Hematopoietic multipotent progenitor cell treated with erythropoietin and hydrocortisone succinate and interleukin-3 and kit ligand, for 6 days (in vitro differentiated cells): ENCODE measurements at regions not wholly inside any gene's neighbourhood (a gene's known extent, or its start where the extent isn't known, plus 50 kb on each side); places are given as distances from the start of the nearest gene placed in this dataset.
A peak's percentile ranks its signal among the peaks of the same experiment; 100 is the strongest.

ENCODE experiments used
- DNase-seq: peaks from one replicate; pipeline ENCODE4 v3.0.0-alpha.2; 2015

DNA sequence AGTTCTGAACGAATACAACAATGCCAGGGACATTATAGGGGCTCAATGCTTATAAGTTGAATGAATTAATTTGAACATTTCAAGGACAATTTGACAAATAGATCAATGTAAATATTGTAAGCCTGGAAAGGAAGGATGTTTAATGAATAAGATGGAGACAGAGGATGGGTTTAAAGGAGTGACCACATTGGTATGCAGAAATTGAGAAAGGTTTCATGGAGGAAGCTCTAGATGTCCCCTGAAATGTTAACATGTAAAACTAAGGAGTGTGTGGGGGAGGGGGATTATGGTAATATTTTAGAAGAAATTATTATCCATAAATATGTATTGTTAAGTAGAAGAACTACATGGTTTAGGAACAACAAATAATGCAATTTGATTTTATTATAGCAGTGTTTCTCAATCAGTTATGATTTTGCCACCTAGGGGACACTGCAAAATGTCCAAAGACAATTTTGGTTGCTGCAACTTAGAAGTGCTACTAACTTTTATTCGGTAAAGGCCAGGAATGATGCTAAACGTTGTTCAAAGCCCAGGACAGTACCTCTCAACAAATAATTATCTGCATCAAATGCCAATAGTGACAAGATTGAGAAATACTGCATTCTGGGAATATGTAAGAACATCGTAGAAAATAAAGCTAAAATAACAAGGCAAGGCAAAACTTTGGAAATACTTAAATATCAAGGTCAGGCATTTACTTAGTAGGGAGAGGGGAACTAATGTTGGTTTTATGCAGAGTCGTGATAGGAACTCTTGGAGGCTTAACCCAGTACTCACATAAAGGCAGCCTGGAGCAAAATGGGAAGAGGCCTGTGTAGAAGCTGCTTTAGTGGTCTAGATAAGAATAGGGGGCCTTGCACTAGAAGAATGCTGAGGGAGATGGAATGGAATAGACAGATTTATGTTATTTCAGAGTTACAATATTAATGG lies 686.9 kb upstream of the CITED2 start:
- DNase-seq: no peak

GRCh38 chr6:140059947-140060346 lies 685.5 kb upstream of the CITED2 start:
- DNase-seq: no peak

DNA sequence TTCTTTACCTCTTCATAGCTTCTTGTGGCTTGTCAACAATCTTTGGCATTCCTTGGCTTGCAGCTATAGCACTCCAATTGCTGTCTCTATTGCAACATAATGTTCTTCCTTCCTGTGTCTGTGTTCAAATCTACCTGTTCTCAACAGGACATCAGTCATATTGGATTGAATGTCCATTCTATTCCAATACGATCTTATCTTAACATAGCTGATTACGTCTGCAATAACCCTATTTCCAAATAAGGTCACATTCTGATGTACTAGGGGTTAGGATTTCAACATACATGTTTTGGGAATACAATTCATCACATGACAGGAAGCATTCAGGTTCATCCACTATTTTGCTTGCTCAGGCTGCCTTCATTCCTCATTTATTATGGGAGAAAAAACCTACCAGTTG lies 684.4 kb upstream of the CITED2 start:
- no peak for DNase-seq

DNA sequence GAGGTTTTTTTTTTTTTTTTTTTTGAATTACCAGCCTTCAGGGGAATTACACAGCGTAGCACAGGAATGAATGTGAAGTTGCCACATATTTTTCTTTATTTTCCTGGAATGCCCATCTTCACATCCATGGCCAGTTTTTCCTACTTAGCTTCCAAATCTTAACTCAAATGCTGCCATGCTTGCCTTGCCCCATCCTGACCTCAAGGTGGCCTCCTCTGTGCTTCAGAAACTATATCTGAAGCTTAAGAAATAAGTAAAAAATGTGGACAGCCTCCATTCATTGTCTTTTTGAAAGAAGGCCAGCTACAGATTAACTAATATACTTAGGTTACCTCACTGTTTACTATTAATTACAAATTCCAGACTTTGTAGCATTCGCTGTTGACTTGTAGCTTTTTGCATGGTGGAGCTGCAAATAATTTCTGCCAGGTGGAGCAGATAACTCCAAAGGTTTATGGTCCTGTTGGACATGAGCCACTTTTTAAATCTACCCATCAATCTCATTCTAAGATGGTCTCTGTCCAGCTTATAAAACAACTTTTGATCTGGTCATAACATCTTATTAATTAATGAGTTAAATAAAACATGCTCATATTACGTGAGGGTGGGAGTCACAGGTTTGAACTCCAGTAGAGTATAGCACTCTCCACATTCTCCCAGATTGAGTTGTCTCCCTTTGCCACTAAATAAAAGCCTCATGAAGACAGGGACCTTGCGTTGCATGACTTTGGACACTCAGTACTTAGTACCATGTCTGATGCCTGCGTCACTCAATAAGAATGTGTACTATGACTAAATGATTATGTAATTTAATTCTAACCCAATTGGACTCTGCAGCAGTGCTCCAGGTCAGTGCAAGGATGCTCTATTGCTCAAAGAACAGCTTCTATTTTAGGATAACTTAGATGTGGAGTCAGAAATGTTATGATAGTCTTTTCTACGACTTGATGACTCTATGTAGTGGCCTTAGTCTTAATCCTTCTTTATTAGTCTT lies 678.6 kb upstream of the CITED2 start:
- DNase-seq: peak; percentile 17

- DNase-seq: no peak
These were observed 677.4 kb upstream of the CITED2 start for GRCh38 chr6:140051521-140052512.

DNA sequence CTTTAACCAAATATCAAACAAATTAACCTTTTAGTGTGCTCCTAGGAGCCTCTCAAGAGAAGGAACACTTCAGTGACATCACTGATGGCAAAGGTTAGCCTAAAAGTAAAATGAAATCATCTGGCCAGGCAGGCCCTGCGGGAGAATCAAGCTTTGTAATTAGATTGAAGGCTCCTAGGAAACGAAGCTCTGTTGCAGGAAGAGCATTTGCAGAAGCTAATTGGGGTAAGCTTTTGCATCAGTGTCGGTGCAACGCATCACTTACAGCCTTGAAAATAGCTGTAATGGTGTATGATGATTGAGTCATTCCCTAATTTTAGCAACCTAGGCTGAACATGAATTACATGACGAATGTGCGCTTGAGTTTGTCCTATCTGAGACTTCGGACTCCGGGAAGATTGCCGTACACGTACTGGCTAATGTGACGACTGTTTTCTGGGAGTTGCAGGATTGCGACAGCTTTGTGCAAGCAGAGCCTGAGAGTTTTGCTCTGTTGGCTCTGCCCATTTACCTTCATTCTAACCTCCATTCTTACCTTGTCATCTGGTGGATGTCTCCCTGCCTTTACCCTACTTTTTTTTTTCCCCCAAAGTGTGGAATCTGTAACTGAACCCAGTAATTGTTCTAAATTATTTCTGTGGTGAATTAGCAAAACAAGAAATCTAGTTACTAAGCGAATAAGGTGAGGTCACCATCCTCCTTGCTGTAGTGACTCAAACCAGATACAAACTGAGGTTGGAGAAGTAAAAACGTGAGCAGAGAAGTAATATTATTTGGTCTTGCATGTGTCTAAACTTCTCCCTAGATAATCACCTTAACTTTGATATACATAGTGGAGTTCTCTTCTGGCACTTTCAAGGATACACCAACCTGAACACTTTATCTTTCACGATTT lies 675.9 kb upstream of the CITED2 start:
- DNase-seq: no peak

DNA sequence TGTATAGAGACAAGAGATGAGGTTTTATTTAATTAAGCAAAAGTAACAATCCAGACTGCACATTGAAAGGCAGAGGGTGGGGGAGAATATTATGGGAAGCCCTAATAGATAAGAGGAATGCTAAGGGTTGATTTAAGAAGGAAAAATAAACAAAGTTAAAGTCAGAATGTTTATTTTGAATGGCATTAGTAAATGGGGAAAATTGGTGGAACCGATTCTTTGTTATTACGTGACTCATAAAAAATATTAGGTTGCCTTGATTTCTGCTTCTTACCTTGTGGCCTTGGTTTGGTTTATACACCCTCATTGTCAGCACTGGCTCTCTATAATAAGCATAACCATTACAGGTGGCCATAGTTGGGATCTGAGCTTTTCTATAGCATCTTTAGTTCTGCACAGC lies 674.8 kb upstream of the CITED2 start:
- DNase-seq: no peak

- DNase-seq: no peak
These were observed 673.8 kb upstream of the CITED2 start for GRCh38 chr6:140048202-140048790.

- no peak for DNase-seq
These were observed 672.9 kb upstream of the CITED2 start for GRCh38 chr6:140047321-140047720.

GRCh38 chr6:140046016-140046632 lies 671.7 kb upstream of the CITED2 start:
- no peak for DNase-seq

GRCh38 chr6:140045116-140045515 lies 670.7 kb upstream of the CITED2 start:
- no peak for DNase-seq

GRCh38 chr6:140044626-140045025 lies 670.2 kb upstream of the CITED2 start:
- no peak for DNase-seq

DNA sequence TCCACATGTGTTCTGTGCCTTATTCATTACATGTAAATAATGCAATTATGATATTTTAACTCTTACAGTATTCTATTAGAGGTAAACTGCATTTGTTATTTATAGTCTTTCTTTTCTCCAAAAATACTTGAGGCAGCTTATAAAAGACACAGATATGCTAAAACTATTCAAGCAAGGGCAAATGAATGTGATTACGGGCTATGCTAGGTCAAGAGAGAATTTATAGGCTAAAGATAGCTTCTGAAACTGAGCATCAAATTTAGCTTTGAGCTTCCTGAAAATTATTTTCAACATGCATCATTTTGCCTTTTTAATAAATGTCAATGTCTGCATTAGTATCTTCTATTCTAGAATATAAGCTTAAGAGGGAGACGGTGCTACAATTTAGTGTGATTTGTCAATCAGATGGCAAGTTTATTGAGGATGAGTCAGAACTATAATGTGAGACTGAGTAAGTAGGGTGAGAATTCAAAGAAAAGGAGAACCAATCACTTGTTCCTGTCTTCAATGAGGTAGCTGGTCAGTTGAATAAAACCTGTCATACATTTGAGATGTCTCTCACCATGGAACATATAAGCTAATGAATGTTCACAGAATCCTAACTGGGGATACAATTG lies 669.4 kb upstream of the CITED2 start:
- DNase-seq: no peak

- DNase-seq: peak; percentile 32
These were observed 668.9 kb upstream of the CITED2 start for GRCh38 chr6:140043357-140043756.

- no peak for DNase-seq
These were observed 667.3 kb upstream of the CITED2 start for GRCh38 chr6:140041571-140042332.

DNA sequence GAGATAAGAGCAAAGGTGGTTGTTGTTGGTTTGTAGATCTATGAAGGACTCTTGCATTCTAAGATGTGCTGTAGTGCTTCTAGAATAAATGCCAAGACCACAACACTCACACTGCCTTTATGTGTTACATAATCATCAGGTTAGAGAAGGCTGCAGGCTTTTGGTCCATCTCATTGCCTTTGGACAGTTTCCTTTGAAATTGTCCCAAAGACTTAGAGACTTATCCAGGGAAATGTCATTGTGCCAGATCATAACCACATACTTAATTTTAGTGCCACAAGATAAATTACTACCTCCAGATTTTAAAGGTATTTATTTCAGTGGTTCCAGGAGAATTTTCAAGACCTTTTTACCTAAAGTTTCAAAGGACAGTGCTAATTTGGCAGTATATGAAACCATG lies 666.6 kb upstream of the CITED2 start:
- no peak for DNase-seq

GRCh38 chr6:140040396-140040795 lies 665.9 kb upstream of the CITED2 start:
- DNase-seq: no peak

GRCh38 chr6:140039364-140039763 lies 664.9 kb upstream of the CITED2 start:
- no peak for DNase-seq

DNA sequence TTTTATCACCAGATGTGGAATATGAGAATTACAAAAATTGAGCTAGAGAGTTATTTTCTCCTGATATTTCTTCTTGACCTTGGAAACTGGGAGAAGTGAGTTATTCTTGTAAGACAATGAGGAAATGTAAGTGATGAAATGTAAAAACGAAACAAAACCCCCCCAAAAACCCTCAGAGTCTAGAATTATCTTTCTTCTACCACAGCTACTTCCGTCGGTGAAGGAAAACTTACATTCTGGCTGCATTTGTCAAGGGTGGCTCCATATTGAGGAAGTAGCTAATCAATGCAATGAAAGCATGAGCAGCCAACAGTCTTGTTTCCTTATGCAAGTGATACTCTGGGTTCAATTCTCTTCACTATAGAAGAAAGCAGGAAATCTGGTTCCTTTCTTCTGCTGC lies 661.7 kb upstream of the CITED2 start:
- no peak for DNase-seq
